Osteoblast (primary cell): ENCODE measurements at regions not wholly inside any gene's neighbourhood (a gene's known extent, or its start where the extent isn't known, plus 50 kb on each side); places are given as distances from the start of the nearest gene placed in this dataset.

Experiments used
- DNase-seq: peaks from one replicate; pipeline ENCODE4 v3.0.0; 2011; ENCODE audit warnings: low spot score, mixed read lengths; ENCODE audit not compliant: insufficient read length; ENCODE audit errors: missing footprints
- H2AFZ ChIP-seq: 2 replicates; pipeline ENCODE4 v1.6.0; 2011; ENCODE audit warnings: mild to moderate bottlenecking, low read length
- H3K27ac ChIP-seq: 2 replicates; pipeline ENCODE4 v1.5.1; 2011; ENCODE audit warnings: mild to moderate bottlenecking, low read depth, low read length, moderate library complexity
- H3K27me3 ChIP-seq: 2 replicates; pipeline ENCODE4 v1.6.0; 2012; ENCODE audit warnings: mild to moderate bottlenecking, control low read depth, inconsistent platforms, low read length, moderate library complexity; ENCODE audit not compliant: insufficient read depth
- H3K36me3 ChIP-seq: 2 replicates; pipeline ENCODE4 v1.5.1; 2011; ENCODE audit warnings: mild to moderate bottlenecking, low read length, control low read depth, moderate library complexity; ENCODE audit not compliant: insufficient read depth
- H3K4me1 ChIP-seq: 2 replicates; pipeline ENCODE4 v1.5.1; 2011; ENCODE audit warnings: mild to moderate bottlenecking, low read length, control low read depth, moderate library complexity; ENCODE audit not compliant: insufficient read depth
- H3K4me2 ChIP-seq: 2 replicates; pipeline ENCODE4 v1.6.0; 2011; ENCODE audit warnings: mild to moderate bottlenecking, low read length; ENCODE audit not compliant: insufficient read depth
- H3K4me3 ChIP-seq: fragments of 200-600 bp; sonication (generic); 3 replicates; pipeline ENCODE4 v1.5.1; 2012; ENCODE audit warnings: mild to moderate bottlenecking, low read length, inconsistent platforms; ENCODE audit not compliant: insufficient read depth
- H3K79me2 ChIP-seq: 2 replicates; pipeline ENCODE4 v1.6.0; 2012; ENCODE audit warnings: mild to moderate bottlenecking, low read length, control low read depth, inconsistent platforms; ENCODE audit not compliant: insufficient read depth
- H3K9me3 ChIP-seq: 2 replicates; pipeline ENCODE4 v1.5.1; 2011; ENCODE audit warnings: low read depth, low read length, control low read depth
- H4K20me1 ChIP-seq: 2 replicates; pipeline ENCODE4 v1.6.0; 2012; ENCODE audit warnings: mild to moderate bottlenecking, low read length, control low read depth; ENCODE audit not compliant: insufficient read depth
- TF ChIP-seq, protein P1 (sequence below): IDR thresholded peaks from 2 replicates; pipeline ENCODE4 v1.5.1; 2011; ENCODE audit warnings: mild to moderate bottlenecking, low read depth, low read length, moderate library complexity; ENCODE audit errors: extremely low read depth

GRCh38 chr5:172506251-172506650 lies 51.9 kb upstream of the SH3PXD2B start:
- H3K27me3 ChIP-seq = peaks cover 38% of the 10 kb centered on the region
- TF ChIP-seq, protein P1, sequence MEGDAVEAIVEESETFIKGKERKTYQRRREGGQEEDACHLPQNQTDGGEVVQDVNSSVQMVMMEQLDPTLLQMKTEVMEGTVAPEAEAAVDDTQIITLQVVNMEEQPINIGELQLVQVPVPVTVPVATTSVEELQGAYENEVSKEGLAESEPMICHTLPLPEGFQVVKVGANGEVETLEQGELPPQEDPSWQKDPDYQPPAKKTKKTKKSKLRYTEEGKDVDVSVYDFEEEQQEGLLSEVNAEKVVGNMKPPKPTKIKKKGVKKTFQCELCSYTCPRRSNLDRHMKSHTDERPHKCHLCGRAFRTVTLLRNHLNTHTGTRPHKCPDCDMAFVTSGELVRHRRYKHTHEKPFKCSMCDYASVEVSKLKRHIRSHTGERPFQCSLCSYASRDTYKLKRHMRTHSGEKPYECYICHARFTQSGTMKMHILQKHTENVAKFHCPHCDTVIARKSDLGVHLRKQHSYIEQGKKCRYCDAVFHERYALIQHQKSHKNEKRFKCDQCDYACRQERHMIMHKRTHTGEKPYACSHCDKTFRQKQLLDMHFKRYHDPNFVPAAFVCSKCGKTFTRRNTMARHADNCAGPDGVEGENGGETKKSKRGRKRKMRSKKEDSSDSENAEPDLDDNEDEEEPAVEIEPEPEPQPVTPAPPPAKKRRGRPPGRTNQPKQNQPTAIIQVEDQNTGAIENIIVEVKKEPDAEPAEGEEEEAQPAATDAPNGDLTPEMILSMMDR = no peak
- H3K9me3 ChIP-seq = no peaks in the 10 kb centered on the region
- no peaks in the 10 kb centered on the region for H3K36me3 ChIP-seq
- H3K27ac ChIP-seq = no peak overlapping the region
- H2AFZ ChIP-seq = no peak overlapping the region
- H3K4me3 ChIP-seq = no peak overlapping the region
- H3K79me2 ChIP-seq = no peaks in the 10 kb centered on the region
- no peak for DNase-seq
- H3K4me1 ChIP-seq = no peaks in the 10 kb centered on the region
- H4K20me1 ChIP-seq = no peaks in the 10 kb centered on the region
- no peak overlapping the region for H3K4me2 ChIP-seq

- no peaks in the 10 kb centered on the region for H4K20me1 ChIP-seq
- no peaks in the 10 kb centered on the region for H3K4me1 ChIP-seq
- TF ChIP-seq, protein P1 = no peak
- no peak overlapping the region for H3K27ac ChIP-seq
- no peaks in the 10 kb centered on the region for H3K36me3 ChIP-seq
- no peaks in the 10 kb centered on the region for H3K79me2 ChIP-seq
- H3K4me3 ChIP-seq = no peak overlapping the region
- DNase-seq = no peak
- H3K9me3 ChIP-seq = no peaks in the 10 kb centered on the region
- H3K4me2 ChIP-seq = no peak overlapping the region
- H2AFZ ChIP-seq = no peak overlapping the region
- H3K27me3 ChIP-seq = peaks cover 38% of the 10 kb centered on the region
Observed at GRCh38 chr5:172505845-172506244, 51.5 kb upstream of the SH3PXD2B start.

DNA sequence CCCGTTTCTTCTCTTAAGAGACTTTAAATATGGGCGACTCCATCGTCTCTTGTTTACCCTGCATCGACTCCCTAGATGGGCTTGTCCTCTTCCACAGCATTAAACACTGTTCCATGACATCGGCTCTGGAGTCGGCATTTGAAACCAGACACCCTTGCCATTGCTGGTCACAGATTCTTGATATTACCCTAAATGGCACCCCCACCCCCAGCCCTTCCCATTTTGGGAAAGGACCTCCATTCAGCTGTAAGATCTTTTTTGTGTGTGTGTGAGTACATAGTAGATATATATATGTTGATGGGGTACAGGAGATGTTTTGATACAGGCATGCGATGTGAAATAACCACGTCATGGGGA lies 51.1 kb upstream of the SH3PXD2B start:
- Histone ChIP-seq H3K27me3 (peaks cover 36% of the 10 kb centered on the region), H3K36me3 (no peaks in the 10 kb centered on the region), H3K27ac (no peak overlapping the region), H3K79me2 (no peaks in the 10 kb centered on the region), H3K4me1 (no peaks in the 10 kb centered on the region), H2AFZ (no peak overlapping the region), H3K9me3 (no peaks in the 10 kb centered on the region), H4K20me1 (no peaks in the 10 kb centered on the region), H3K4me3 (no peak overlapping the region), H3K4me2 (no peak overlapping the region)
- TF ChIP-seq, protein P1 = no peak
- no peak for DNase-seq

DNA sequence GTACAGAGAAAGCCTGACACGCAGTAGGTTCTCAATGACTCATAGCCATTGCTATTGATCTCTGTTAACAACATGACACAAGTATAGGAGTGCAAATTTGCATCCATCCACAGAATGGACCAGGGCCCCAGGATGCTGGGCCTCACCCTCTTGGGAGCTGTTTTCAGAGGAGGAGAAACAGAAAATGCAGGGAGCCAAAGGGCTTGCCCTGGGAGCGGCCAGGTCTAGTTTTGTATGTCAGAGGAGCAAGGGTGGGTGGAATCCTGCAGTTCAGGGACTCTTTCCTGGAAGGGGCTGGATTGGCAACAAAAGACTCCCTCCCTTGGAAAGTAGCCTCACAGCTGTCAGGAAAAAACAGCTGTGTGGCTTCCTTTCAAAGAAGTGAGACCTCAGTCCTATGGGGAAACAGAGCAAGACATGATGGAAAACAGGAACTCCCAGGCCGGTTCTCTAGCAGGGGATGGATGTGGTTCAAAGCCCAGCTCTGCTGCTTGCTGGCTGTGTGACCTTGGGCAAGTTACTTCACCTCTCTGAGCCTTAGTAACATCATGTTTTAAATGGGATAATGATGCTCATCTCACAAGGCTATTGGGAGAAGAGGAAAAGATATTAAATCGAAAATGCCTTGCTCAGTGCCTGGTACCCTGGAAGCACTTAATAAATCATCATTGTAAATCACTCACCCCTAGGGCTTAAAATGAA lies 50.5 kb upstream of the SH3PXD2B start:
- Histone ChIP-seq H3K4me1 (no peaks in the 10 kb centered on the region), H3K27ac (no peak overlapping the region), H4K20me1 (no peaks in the 10 kb centered on the region), H3K36me3 (no peaks in the 10 kb centered on the region), H3K79me2 (no peaks in the 10 kb centered on the region), H2AFZ (no peak overlapping the region), H3K9me3 (no peaks in the 10 kb centered on the region), H3K4me2 (no peak overlapping the region), H3K4me3 (no peak overlapping the region), H3K27me3 (peaks cover 31% of the 10 kb centered on the region)
- no peak for DNase-seq
- TF ChIP-seq, protein P1 = no peak
